Esophagus (tissue), 2 donors: ENCODE measurements at regions not wholly inside any gene's neighbourhood (a gene's known extent, or its start where the extent isn't known, plus 50 kb on each side); places are given as distances from the start of the nearest gene placed in this dataset.
A peak's percentile ranks its signal among the peaks of the same experiment; 100 is the strongest.

Experiments used
- H3K27ac ChIP-seq, 2 donors: one replicate each; pipeline ENCODE4 v1.5.1; 2013; ENCODE audit warnings: low read depth in 2 of 2, mild to moderate bottlenecking in 2 of 2, inconsistent platforms in 1 of 2, low read length in 1 of 2, moderate library complexity in 1 of 2
- H3K27me3 ChIP-seq, 2 donors: one replicate each; pipeline ENCODE4 v1.6.1; 2013; ENCODE audit warnings: low read length in 2 of 2, control low read depth in 1 of 2, mild to moderate bottlenecking in 1 of 2; ENCODE audit not compliant: insufficient read depth in 2 of 2, control insufficient read depth in 1 of 2
- H3K36me3 ChIP-seq, 2 donors: one replicate each; pipeline ENCODE4 v1.6.1; 2013; ENCODE audit warnings: low read length in 1 of 2; ENCODE audit not compliant: control insufficient read depth in 2 of 2, insufficient read depth in 2 of 2
- H3K4me1 ChIP-seq, 2 donors: one replicate each; pipeline ENCODE4 v1.6.1; 2013; ENCODE audit warnings: low read length in 1 of 2; ENCODE audit not compliant: control insufficient read depth in 2 of 2, insufficient read depth in 2 of 2
- H3K4me3 ChIP-seq, 2 donors: one replicate each; pipeline ENCODE4 v1.5.1; 2013; ENCODE audit warnings: low read length in 2 of 2, mild to moderate bottlenecking in 2 of 2, low read depth in 1 of 2, moderate library complexity in 1 of 2
- H3K9me3 ChIP-seq, 2 donors: one replicate each; pipeline ENCODE4 v1.6.1; 2013; ENCODE audit warnings: mild to moderate bottlenecking in 2 of 2, low read depth in 1 of 2, low read length in 1 of 2, moderate library complexity in 1 of 2; ENCODE audit not compliant: control insufficient read depth in 2 of 2, insufficient read depth in 1 of 2
- WGBS, 2 donors: extraction: QIAGEN DNeasy Blood & Tissue Kit; methylation state at CpG; one replicate each; pipeline ENCODE4 v1.1.7; 2013; 5-methylcytosine and 5-hydroxymethylcytosine counted together
- donor health status: healthy with polysubstance abuse.
- donor health status: Bipolar disorder and iron deficiency.

- 74 to 77% methylated on average over 7 of the region's 7 CpGs for WGBS, 2 donors
- no peaks in the 10 kb centered on the region for H3K36me3 ChIP-seq
- H3K9me3 ChIP-seq: no peaks in the 10 kb centered on the region
- H3K4me1 ChIP-seq: no peaks in the 10 kb centered on the region
- peaks cover 0 to under 1% of the 10 kb centered on the region in 2 donors for H3K27me3 ChIP-seq
- no peak overlapping the region for H3K27ac ChIP-seq
- H3K4me3 ChIP-seq: no peak overlapping the region
Observed at GRCh38 chr4:17206829-17207801, 304.8 kb downstream of the QDPR start.

- 10 to 13% methylated on average over 2 of the region's 2 CpGs for WGBS, 2 donors
- Histone ChIP-seq H3K36me3 (no peaks in the 10 kb centered on the region), H3K27ac (no peak overlapping the region), H3K4me3 (no peak overlapping the region), H3K9me3 (no peaks in the 10 kb centered on the region), H3K4me1 (no peaks in the 10 kb centered on the region), H3K27me3 (peaks cover 0 to 3% of the 10 kb centered on the region in 2 donors)
Observed at GRCh38 chr4:17204908-17205307, 306.5 kb upstream of the LDB2 start.

GRCh38 chr4:17203797-17204196 lies 305.4 kb upstream of the LDB2 start:
- Histone ChIP-seq H3K27ac (no peak overlapping the region), H3K4me3 (no peak overlapping the region), H3K27me3 (peaks cover 0 to 3% of the 10 kb centered on the region in 2 donors), H3K4me1 (no peaks in the 10 kb centered on the region), H3K9me3 (no peaks in the 10 kb centered on the region), H3K36me3 (no peaks in the 10 kb centered on the region)
- WGBS, 2 donors: 75 to 77% methylated on average over 2 of the region's 2 CpGs

GRCh38 chr4:17197070-17197469 lies 298.6 kb upstream of the LDB2 start:
- Histone ChIP-seq H3K27ac (no peak overlapping the region), H3K4me1 (peaks cover 3 to 5% of the 10 kb centered on the region in 2 donors), H3K4me3 (no peak overlapping the region), H3K36me3 (no peaks in the 10 kb centered on the region), H3K27me3 (peaks cover 0 to 2% of the 10 kb centered on the region in 2 donors), H3K9me3 (no peaks in the 10 kb centered on the region)
- WGBS, 2 donors: 57 to 66% methylated on average over 4 of the region's 4 CpGs

GRCh38 chr4:17195461-17196275 lies 297.2 kb upstream of the LDB2 start:
- 78 to 88% methylated on average over 4 of the region's 4 CpGs for WGBS, 2 donors
- H3K27me3 ChIP-seq: no peaks in the 10 kb centered on the region
- no peak overlapping the region for H3K4me3 ChIP-seq

GRCh38 chr4:17194586-17194985 lies 296.1 kb upstream of the LDB2 start:
- WGBS, 2 donors: 58 to 85% methylated on average over 2 of the region's 2 CpGs
- Histone ChIP-seq H3K4me1 (peaks cover 3 to 5% of the 10 kb centered on the region in 2 donors), H3K27me3 (no peaks in the 10 kb centered on the region), H3K9me3 (no peaks in the 10 kb centered on the region), H3K36me3 (no peaks in the 10 kb centered on the region), H3K4me3 (no peak overlapping the region), H3K27ac (no peak overlapping the region)

More at GRCh38 chr4:17195461-17196275, 297.2 kb upstream of the LDB2 start:
- peaks cover 3 to 5% of the 10 kb centered on the region in 2 donors for H3K4me1 ChIP-seq
- H3K27ac ChIP-seq: no peak overlapping the region
- no peaks in the 10 kb centered on the region for H3K36me3 ChIP-seq
- no peaks in the 10 kb centered on the region for H3K9me3 ChIP-seq

GRCh38 chr4:17189759-17190158 lies 291.3 kb upstream of the LDB2 start:
- H3K4me1 ChIP-seq: peaks cover 5% of the 10 kb centered on the region in 2 donors
- no peaks in the 10 kb centered on the region for H3K36me3 ChIP-seq
- no peak overlapping the region for H3K4me3 ChIP-seq
- 57 to 66% methylated on average over 3 of the region's 3 CpGs for WGBS, 2 donors
- no peaks in the 10 kb centered on the region for H3K27me3 ChIP-seq
- no peak overlapping the region for H3K27ac ChIP-seq
- no peaks in the 10 kb centered on the region for H3K9me3 ChIP-seq

GRCh38 chr4:17189401-17189720 lies 290.9 kb upstream of the LDB2 start:
- Histone ChIP-seq H3K27ac (no peak overlapping the region), H3K9me3 (no peaks in the 10 kb centered on the region), H3K36me3 (no peaks in the 10 kb centered on the region), H3K4me1 (peaks cover 5% of the 10 kb centered on the region in 2 donors), H3K4me3 (no peak overlapping the region), H3K27me3 (no peaks in the 10 kb centered on the region)
- WGBS, 2 donors: 34 to 35% methylated on average over 4 of the region's 4 CpGs

GRCh38 chr4:17188547-17189400 lies 290.3 kb upstream of the LDB2 start:
- H3K27ac ChIP-seq: peak overlapping the region in 1 of 2 donors; percentile 29

More at GRCh38 chr4:17188547-17189400, 290.3 kb upstream of the LDB2 start:
- Histone ChIP-seq H3K4me1 (peaks cover 5% of the 10 kb centered on the region in 2 donors), H3K9me3 (no peaks in the 10 kb centered on the region), H3K36me3 (no peaks in the 10 kb centered on the region), H3K4me3 (no peak overlapping the region), H3K27me3 (no peaks in the 10 kb centered on the region)
- 75 to 84% methylated on average over 4 of the region's 4 CpGs for WGBS, 2 donors
